GM23248 (cell line): ENCODE measurements at regions not wholly inside any gene's neighbourhood (a gene's known extent, or its start where the extent isn't known, plus 50 kb on each side); places are given as distances from the start of the nearest gene placed in this dataset.
"Not testable (repeated sequence)": the region's sequence is repeated elsewhere in the genome, so short reads cannot be mapped to it uniquely, and the experiment has no call there.

Source experiments
- EZH2 ChIP-seq: fragments of 200-600 bp; sonication (generic); IDR thresholded peaks from 2 replicates; pipeline ENCODE4 v1.6.1; 2018; ENCODE audit warnings: antibody characterized with exemption, mild to moderate bottlenecking; ENCODE audit not compliant: insufficient read depth, poor library complexity, severe bottlenecking
- EZH2phosphoT487 ChIP-seq: fragments of 200-600 bp; sonication (generic); IDR thresholded peaks from 2 replicates; pipeline ENCODE4 v1.6.1; 2018; ENCODE audit warnings: antibody characterized with exemption, moderate library complexity, mild to moderate bottlenecking, low read depth; ENCODE audit not compliant: insufficient read depth

- TF ChIP-seq EZH2, EZH2phosphoT487: not testable (repeated sequence)
These were observed 310.0 kb downstream of the FOXO1 start for GRCh38 chr13:40356458-40356857.
